Uterus (tissue), 3 donors: ENCODE measurements at regions not wholly inside any gene's neighbourhood (a gene's known extent, or its start where the extent isn't known, plus 50 kb on each side); places are given as distances from the start of the nearest gene placed in this dataset.

Experiments
- DNase-seq, 2 donors: peaks; one replicate each; pipeline ENCODE4 v3.0.0-alpha.2; 2019 to 2020
- H3K27ac ChIP-seq, 2 donors: fragments of 200-600 bp; sonication (generic); 1 replicate in 1 of 2; 2 replicates in 1 of 2; pipeline ENCODE4 v1.5.1; 2016 to 2018
- H3K27me3 ChIP-seq, 2 donors: fragments of 200-600 bp; sonication (generic); one replicate each; pipeline ENCODE4 v1.5.1; 2018 to 2019; ENCODE audit warnings: control low read depth in 1 of 2
- H3K36me3 ChIP-seq, 2 donors: fragments of 200-600 bp; sonication (generic); one replicate each; pipeline ENCODE4 v1.5.1; 2019; ENCODE audit warnings: control low read depth in 1 of 2
- H3K4me1 ChIP-seq, 2 donors: fragments of 200-600 bp; sonication (generic); one replicate each; pipeline ENCODE4 v1.5.1; 2018 to 2019; ENCODE audit warnings: control low read depth in 1 of 2
- H3K4me3 ChIP-seq, 2 donors: fragments of 200-600 bp; sonication (generic); 1 replicate in 1 of 2; 2 replicates in 1 of 2; pipeline ENCODE4 v1.5.1; 2018 to 2019; ENCODE audit warnings: mild to moderate bottlenecking in 1 of 2
- H3K9me3 ChIP-seq, 2 donors: fragments of 200-600 bp; sonication (generic); one replicate each; pipeline ENCODE4 v1.5.1; 2019; ENCODE audit warnings: control low read depth in 1 of 2
- POLR2A ChIP-seq, 2 donors: fragments of 450-650 bp; IDR thresholded peaks; one replicate each; pipeline ENCODE4 v1.6.1; 2016; ENCODE audit warnings: antibody characterized with exemption in 2 of 2, mild to moderate bottlenecking in 1 of 2, moderate library complexity in 1 of 2
- intact Hi-C: fragments of 100-400 bp; cut with DNase I; formaldehyde crosslinking; loops from one replicate; pipeline ENCODE4 v1.15.1; 2023; ENCODE audit warnings: low total_unique reads
- TF ChIP-seq, protein P1 (sequence below), 4 experiments: fragments of 200-600 bp in 2 of 4; fragments of 450-650 bp in 2 of 4; sonication (generic) in 2 of 4; IDR thresholded peaks; one replicate each; pipeline ENCODE4 v1.5.1; 2016 to 2019; ENCODE audit warnings: antibody characterized with exemption in 4 of 4, mild to moderate bottlenecking in 2 of 4, moderate library complexity in 1 of 4
- donor health status: DM: yes; HTN: yes; CAD: no.

DNA sequence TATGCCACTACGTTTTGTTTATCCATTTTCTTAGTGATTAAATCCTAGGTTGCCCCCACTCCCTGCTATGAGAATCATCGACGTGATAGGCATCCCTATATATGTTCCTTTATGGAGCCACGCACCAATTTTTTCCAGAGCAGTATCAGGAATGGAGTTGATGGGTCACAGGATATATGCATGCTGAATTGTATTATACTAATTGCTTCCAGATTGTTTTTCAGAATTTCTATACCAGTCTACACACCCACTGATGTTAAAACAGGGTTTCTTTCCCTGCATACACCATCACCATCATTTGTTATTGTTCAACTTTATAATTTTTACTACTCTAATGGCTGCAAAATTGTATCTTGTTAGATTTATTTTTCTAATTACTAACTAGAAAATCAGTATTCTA, 100.1 kb upstream of the MRPS22 start:
- TF ChIP-seq POLR2A (IDR thresholded peaks at IDR 0.05): no peak
- TF ChIP-seq, protein P1, sequence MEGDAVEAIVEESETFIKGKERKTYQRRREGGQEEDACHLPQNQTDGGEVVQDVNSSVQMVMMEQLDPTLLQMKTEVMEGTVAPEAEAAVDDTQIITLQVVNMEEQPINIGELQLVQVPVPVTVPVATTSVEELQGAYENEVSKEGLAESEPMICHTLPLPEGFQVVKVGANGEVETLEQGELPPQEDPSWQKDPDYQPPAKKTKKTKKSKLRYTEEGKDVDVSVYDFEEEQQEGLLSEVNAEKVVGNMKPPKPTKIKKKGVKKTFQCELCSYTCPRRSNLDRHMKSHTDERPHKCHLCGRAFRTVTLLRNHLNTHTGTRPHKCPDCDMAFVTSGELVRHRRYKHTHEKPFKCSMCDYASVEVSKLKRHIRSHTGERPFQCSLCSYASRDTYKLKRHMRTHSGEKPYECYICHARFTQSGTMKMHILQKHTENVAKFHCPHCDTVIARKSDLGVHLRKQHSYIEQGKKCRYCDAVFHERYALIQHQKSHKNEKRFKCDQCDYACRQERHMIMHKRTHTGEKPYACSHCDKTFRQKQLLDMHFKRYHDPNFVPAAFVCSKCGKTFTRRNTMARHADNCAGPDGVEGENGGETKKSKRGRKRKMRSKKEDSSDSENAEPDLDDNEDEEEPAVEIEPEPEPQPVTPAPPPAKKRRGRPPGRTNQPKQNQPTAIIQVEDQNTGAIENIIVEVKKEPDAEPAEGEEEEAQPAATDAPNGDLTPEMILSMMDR (IDR thresholded peaks at IDR 0.05): no peak
- no peaks in the 10 kb centered on the region for H3K36me3 ChIP-seq
- no peak for DNase-seq
- H3K27ac ChIP-seq: no peak overlapping the region
- no peaks in the 10 kb centered on the region for H3K9me3 ChIP-seq
- no peak overlapping the region for H3K4me3 ChIP-seq
- H3K4me1 ChIP-seq: no peaks in the 10 kb centered on the region
- intact Hi-C loops: no loop called here
- no peaks in the 10 kb centered on the region for H3K27me3 ChIP-seq

DNA sequence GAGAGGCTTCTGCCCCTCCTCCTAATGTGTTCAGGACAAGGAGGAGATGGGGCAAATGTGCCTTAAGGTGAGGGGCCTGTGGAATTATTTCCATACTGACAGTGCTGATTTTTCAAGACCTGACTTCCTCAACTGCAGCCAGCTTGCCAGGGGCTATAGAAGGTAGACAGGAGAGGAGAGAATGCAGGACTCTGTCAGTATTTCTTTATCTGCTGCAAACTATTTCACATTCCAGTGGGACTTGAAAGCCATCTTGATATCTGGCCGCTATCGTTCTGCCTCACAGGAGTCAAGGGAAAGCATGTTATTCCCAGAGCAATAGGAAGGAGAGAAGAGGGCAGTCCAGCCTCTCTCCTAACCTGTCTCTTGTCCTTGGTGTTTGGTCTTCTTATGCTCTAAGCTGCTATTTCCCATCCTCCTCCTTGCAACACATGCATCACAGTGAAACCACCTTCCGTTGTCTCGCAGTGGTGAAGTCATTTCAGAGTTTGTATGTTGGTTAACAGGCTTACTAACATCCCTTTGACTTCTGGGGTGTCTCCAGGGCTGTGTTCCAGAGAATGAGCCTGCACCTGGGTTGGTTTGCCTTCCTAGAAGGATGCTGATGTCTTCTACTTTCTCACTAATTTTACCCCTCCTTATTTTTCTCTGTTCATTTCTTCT, 95.1 kb upstream of the MRPS22 start:
- no peaks in the 10 kb centered on the region for H3K4me1 ChIP-seq
- no peaks in the 10 kb centered on the region for H3K27me3 ChIP-seq
- no peak for TF ChIP-seq POLR2A (IDR thresholded peaks at IDR 0.05)
- TF ChIP-seq, protein P1 (IDR thresholded peaks at IDR 0.05): no peak
- no peaks in the 10 kb centered on the region for H3K9me3 ChIP-seq
- intact Hi-C loops: no loop called here
- no peak overlapping the region for H3K27ac ChIP-seq
- H3K4me3 ChIP-seq: no peak overlapping the region
- no peaks in the 10 kb centered on the region for H3K36me3 ChIP-seq
- DNase-seq: no peak

DNA sequence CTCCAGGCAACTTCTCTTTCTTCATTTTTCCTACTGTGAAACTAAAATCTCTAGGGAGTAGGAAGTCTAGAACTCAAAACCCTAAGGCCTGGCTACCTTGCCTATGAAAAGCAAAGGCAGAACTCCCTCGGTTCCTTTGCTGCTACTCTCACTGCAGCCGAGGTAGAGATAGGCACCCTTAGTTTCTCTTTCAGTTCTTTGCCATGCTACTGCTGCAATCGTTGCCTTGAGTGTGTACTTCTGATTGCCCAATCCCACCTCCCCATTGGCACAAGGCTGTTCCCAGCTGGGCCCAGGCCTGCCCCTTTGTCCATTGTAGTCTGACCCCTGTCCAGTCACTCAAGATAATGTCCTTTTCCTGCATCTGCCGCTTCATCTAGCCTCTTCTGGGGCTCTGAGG, 92.3 kb upstream of the MRPS22 start:
- intact Hi-C loops: no loop called here
- no peak for DNase-seq
- no peak for TF ChIP-seq POLR2A (IDR thresholded peaks at IDR 0.05)
- TF ChIP-seq, protein P1 (IDR thresholded peaks at IDR 0.05): no peak

DNA sequence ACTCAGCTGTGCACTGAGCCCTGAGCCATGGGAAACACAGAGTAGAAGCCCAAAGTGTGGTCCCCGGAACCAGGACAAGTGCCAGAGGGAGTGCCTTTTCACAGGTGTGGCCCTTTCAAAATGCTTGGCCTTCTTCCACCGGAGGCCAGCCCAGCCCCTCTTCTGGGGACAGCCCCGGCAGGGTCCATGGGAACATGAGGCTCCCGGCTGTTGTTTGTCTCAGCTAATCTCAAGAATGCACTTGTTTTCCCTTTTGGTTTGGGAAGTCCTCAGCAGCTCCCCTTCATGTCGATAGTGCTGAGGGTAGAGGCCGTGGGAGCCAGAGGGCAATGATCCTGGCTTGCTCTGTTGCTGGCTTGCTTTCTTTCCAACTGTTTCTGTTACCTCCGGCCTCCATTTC, 91.1 kb upstream of the MRPS22 start:
- Histone ChIP-seq H3K27ac (no peak overlapping the region), H3K27me3 (no peaks in the 10 kb centered on the region), H3K4me3 (no peak overlapping the region), H3K9me3 (no peaks in the 10 kb centered on the region), H3K36me3 (no peaks in the 10 kb centered on the region), H3K4me1 (no peaks in the 10 kb centered on the region)
- TF ChIP-seq POLR2A (IDR thresholded peaks at IDR 0.05): no peak
- TF ChIP-seq, protein P1 (IDR thresholded peaks at IDR 0.05): no peak
- intact Hi-C loops: no loop called here
- no peak for DNase-seq

More for the DNA sequence above, 92.3 kb upstream of the MRPS22 start:
- Histone ChIP-seq H3K27ac (no peak overlapping the region), H3K36me3 (no peaks in the 10 kb centered on the region), H3K4me3 (no peak overlapping the region), H3K4me1 (no peaks in the 10 kb centered on the region), H3K9me3 (no peaks in the 10 kb centered on the region), H3K27me3 (no peaks in the 10 kb centered on the region)

DNA sequence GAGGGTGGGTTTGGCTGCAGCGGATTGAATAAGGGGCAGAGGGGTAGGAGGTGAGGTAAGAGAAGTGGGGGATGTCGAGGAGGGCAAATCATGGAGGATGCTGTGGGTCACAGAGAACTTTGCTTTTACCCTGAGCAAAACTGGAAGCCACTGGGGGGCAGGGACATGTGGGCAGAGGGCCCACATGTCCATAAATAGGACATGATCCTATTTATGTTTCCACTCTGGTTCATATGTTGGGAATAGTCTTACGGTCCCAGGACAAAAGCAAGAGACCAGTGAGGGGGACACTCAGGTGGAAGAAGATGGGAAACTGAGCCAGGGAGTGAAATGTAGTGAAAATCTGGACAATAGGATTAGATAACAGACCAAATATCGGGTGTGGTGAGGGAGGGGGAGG, 85.5 kb upstream of the MRPS22 start:
- Histone ChIP-seq H3K27me3 (no peaks in the 10 kb centered on the region), H3K36me3 (no peaks in the 10 kb centered on the region), H3K4me3 (no peak overlapping the region), H3K27ac (no peak overlapping the region), H3K9me3 (no peaks in the 10 kb centered on the region), H3K4me1 (no peaks in the 10 kb centered on the region)
- no peak for DNase-seq
- no peak for TF ChIP-seq POLR2A (IDR thresholded peaks at IDR 0.05)
- TF ChIP-seq, protein P1 (IDR thresholded peaks at IDR 0.05): no peak
- intact Hi-C loops: no loop called here
